Astrocyte (in vitro differentiated cells and primary cell): ENCODE measurements at regions not wholly inside any gene's neighbourhood (a gene's known extent, or its start where the extent isn't known, plus 50 kb on each side); places are given as distances from the start of the nearest gene placed in this dataset.

Source experiments
- EZH2 ChIP-seq: IDR thresholded peaks from 2 replicates; pipeline ENCODE4 v1.6.1; 2012; ENCODE audit warnings: mild to moderate bottlenecking, low read length, inconsistent platforms; ENCODE audit not compliant: insufficient read depth
- TF ChIP-seq, protein P1 (sequence below): IDR thresholded peaks from 2 replicates; pipeline ENCODE4 v1.5.1; 2011; ENCODE audit warnings: low read depth, mild to moderate bottlenecking, inconsistent platforms, low read length, moderate library complexity; ENCODE audit not compliant: insufficient read depth

DNA sequence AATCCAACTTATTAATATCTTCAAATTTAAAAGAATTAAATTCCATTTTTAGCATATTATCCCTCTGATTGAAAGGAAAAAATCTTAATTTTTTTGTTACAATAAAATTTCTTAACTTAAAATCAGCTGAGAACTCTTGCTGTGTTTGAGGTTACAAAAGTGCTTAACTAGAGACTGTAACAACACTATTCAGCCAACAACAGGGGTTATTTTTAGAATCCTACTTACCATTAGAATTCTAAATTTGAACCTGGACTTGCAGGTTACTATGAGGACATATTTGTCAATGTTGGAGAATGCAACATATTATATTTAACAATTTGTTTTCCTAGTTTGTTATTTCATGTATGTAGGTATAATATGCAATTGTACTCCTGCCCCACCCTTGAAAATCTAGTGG lies 238.1 kb upstream of the CXXC4 start:
- TF ChIP-seq, protein P1, sequence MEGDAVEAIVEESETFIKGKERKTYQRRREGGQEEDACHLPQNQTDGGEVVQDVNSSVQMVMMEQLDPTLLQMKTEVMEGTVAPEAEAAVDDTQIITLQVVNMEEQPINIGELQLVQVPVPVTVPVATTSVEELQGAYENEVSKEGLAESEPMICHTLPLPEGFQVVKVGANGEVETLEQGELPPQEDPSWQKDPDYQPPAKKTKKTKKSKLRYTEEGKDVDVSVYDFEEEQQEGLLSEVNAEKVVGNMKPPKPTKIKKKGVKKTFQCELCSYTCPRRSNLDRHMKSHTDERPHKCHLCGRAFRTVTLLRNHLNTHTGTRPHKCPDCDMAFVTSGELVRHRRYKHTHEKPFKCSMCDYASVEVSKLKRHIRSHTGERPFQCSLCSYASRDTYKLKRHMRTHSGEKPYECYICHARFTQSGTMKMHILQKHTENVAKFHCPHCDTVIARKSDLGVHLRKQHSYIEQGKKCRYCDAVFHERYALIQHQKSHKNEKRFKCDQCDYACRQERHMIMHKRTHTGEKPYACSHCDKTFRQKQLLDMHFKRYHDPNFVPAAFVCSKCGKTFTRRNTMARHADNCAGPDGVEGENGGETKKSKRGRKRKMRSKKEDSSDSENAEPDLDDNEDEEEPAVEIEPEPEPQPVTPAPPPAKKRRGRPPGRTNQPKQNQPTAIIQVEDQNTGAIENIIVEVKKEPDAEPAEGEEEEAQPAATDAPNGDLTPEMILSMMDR: no peak
- no peak for TF ChIP-seq EZH2
